ENCODE measurements at regions not wholly inside any gene's neighbourhood (a gene's known extent, or its start where the extent isn't known, plus 50 kb on each side); places are given as distances from the start of the nearest gene placed in this dataset.

GRCh38 chr3:194769020-194769643, 83.4 kb downstream of the FAM43A start:
- TF ChIP-seq CTCF (conservative IDR thresholded peaks at IDR 0.05; ENCODE audit: low read depth, low read length): no peak
- no peak for TF ChIP-seq FOS (IDR thresholded peaks at IDR 0.05; ENCODE audit: low read depth, low read length)
- TF ChIP-seq RFX5 (IDR thresholded peaks at IDR 0.05; ENCODE audit: low read depth, low read length): no peak
- TF ChIP-seq POLR2A (IDR thresholded peaks at IDR 0.05; ENCODE audit: low read depth, low read length): no peak
- no peak for TF ChIP-seq SMC3 (IDR thresholded peaks at IDR 0.05; ENCODE audit: low read depth, low read length)
- TF ChIP-seq CEBPB (IDR thresholded peaks at IDR 0.05; ENCODE audit: low read depth, low read length): no peak
- TF ChIP-seq RAD21 (IDR thresholded peaks at IDR 0.05; ENCODE audit: low read length): no peak
- TF ChIP-seq USF2 (IDR thresholded peaks at IDR 0.05; ENCODE audit: low read depth, low read length): no peak
- TF ChIP-seq MXI1 (IDR thresholded peaks at IDR 0.05; ENCODE audit: borderline replicate concordance, low read depth, low read length): no peak
- no peak for TF ChIP-seq NFE2L2 (IDR thresholded peaks at IDR 0.05; ENCODE audit: low read depth, low read length)

All from IMR-90 (cell line).